HG03342 (cell line): ENCODE measurements at regions not wholly inside any gene's neighbourhood (a gene's known extent, or its start where the extent isn't known, plus 50 kb on each side); places are given as distances from the start of the nearest gene placed in this dataset.

ENCODE experiments used
- ATAC-seq: cut with Tn5 transposase; IDR thresholded peaks from one replicate; pipeline ENCODE4 v1.9.1; 2021; ENCODE audit warnings: mild to moderate bottlenecking, moderate library complexity; ENCODE audit not compliant: unreplicated experiment

GRCh38 chrX:38856670-38857265 lies 55.5 kb downstream of the MID1IP1 start:
- no peak for ATAC-seq

DNA sequence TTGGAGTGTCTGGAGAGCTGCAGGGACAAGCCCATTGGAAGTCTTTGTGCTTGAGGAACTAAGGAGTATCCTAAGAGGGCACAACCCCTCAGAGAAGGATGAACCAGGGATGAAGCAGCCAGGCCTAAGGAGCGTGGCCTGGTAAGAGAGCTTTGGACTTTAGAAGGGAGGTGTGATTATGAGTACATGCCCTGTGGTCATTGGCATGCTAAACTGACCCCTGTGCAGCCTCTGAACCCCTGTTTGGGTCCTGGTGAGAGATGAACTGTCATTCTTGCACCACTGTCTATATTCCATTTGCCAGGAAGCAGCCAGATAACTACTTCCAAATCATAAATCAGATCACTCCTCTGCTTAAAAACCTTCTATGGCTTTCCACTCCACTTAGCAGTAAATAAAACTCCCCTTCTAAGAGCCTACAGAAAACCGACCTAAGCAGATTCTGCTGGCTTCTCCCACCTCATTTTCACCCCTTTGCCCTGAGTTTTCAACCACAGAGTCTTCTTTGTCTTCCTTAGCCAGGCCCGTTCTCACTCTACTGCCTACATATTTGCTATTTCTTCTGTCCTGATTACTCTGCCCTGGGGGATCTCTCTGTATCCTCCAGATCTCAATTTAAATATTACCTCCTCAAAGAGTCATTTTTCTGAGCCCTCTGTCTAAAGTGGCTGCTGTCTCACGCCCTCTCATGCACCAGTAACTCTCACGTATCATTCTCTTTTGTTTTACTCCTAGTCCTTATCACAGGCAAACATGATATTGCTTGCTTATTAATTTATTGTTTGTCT lies 56.7 kb downstream of the MID1IP1 start:
- ATAC-seq: no peak

DNA sequence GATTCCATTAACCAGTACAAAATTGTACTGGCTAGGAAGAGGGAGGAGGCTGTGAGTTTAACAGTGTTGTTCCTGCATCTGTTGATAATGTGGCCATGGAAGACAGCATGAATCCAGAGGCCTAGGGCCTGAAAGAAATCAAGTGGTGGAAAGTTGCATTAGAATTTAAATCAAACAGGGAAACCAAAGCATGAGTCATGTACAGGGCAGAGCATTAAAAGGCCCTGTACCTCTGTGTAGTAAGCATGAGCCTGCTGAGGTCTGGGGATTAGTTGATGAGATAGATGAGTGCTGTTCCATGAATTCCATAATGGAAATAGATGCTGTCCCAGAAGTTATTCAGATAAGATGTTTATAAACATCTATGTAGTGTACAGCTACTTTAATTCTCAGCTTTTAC lies 58.3 kb downstream of the MID1IP1 start:
- no peak for ATAC-seq

GRCh38 chrX:38860106-38861013 lies 59.1 kb downstream of the MID1IP1 start:
- ATAC-seq: no peak

- no peak for ATAC-seq
Observed at GRCh38 chrX:38861489-38861888, 60.2 kb downstream of the MID1IP1 start.

- no peak for ATAC-seq
Observed at GRCh38 chrX:38862100-38862499, 60.8 kb downstream of the MID1IP1 start.

DNA sequence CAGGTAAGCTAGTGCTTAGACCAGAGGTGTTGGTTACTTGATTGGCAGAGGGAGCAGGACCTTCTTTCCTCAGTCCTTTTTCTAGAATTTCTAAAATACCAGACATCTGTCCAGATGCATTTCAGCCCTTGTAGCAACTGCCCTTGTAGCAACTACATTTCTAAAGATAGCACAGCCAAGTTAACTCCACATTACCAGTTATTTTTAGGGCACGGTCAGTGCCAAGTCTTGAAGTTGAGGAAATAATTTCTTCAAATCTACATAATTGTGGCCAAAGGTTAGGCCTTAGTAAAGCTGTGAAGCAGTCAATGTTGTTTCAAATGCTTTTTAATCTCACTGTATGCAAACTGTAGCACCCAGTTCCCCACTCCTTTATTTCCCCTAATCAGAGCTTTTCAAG lies 62.9 kb downstream of the MID1IP1 start:
- ATAC-seq: no peak

DNA sequence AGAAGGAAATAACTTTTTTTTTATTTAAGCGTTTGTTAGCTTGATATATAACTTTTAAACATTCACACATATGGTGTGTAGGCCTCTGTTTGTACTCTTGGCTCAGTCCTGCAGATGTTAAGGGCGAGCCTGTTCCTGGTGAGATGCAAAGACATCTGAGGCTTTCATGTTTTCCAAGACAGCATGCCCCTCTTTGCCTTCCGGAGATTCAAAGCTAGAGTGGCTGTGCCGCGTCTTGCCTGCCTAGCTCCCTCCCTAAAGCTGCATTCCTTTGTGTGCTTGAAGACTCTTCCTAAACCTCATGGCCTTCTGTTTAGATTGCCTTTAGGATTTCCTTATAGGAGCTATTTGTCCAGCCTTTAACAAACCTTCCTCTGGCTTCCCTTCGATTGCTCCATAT lies 67.1 kb downstream of the MID1IP1 start:
- no peak for ATAC-seq

- ATAC-seq: no peak
Observed at GRCh38 chrX:38868941-38869401, 67.7 kb downstream of the MID1IP1 start.

DNA sequence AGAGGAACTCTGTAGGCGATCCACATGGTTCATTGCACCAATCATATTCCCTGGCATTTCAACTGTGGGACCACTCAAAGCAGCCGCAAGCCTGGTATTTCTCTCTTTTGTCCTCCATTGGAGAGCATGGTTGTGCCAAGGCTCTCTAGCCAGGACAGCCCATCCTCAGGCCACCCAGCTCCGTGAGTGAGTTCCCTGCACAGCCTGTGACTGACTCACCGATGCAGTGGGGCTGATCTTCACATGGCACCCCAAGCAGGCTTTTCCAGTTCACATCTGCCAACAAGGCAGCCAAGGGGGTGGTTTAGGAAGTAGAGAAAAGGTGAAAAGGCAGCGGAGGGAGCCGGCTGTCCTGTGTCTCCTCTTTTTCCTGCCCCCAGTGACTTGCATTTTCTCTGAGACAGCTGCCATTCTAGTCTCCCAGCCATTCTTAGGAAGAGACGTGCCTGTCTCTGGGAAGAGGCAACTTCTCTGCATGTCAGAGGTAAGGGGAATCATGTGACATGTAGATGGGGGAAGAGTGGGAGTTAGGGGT lies 69.2 kb downstream of the MID1IP1 start:
- no peak for ATAC-seq

DNA sequence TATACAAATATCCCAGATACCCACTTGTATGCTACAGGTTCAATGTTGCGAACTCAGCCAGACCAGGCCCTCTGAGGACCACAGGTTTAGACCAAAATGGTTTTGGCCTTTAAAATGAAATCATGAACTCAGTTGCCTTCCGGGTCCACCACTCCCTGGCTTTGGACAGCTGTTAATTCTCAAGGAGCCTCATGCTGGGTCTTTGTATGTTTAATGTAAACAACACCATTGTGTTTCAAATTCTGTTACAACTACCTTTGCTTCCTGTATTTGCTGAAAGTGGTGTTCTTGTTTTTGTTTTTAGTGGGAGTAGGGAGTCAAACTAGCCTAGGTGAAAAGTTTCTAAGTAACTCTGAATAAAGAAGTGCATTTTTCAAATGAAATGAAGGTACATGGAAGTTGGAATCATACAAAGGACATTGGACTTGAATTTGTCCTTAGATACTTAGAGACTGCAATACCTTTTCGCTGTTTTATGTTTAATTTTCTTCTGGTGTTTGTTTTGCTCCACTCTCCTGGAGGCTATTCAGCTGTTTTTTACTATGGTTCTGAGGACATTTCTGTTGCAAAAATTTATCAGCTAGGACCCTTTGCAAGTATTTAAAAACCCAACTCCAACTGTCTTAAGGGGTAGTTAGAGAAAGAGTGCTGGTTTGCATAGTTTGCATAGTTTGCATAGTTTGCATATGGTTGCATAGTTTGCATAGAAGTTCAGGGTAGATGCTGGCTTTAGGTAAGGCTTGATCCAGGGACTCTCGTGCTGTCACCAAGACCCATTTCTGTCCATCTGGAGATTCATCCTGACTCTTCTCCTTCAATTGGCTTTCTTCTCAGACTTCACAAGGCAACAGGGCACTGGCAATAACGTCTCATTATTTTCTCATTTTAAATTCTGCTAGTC lies 70.1 kb downstream of the MID1IP1 start:
- ATAC-seq: no peak

- no peak for ATAC-seq
Observed at GRCh38 chrX:38877366-38877765, 76.1 kb downstream of the MID1IP1 start.

- no peak for ATAC-seq
Observed at GRCh38 chrX:38878641-38879340, 77.5 kb downstream of the MID1IP1 start.

DNA sequence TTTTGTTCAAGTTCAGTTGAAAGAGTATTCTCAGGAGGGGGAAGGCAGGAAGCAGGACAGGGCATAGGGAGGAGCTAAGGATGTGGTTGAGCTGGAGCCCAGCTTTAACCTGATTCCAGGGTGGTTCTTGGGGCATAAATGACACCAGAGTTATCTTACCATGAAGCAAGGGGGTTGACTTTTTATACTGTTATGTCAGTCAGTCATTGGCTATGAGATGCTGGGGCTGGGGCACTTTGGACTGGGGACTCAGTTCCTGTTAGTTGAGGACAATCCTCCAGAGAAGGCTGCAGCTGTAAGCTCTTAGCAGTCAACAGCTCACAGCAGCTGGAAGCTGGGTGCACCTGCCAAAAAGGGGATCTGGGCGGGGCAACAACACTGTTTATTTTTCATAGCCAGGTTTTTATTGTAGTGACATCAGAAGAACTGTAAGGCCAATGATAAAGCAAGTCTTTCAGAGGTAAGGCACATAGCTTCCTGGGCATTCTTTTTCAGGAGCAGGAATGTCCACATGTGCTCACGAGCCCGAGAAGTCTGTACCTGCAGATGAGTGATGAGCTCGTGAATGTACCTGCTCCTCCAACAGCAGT lies 78.5 kb downstream of the MID1IP1 start:
- peak; percentile 67 for ATAC-seq

- ATAC-seq: no peak
Observed at GRCh38 chrX:38880296-38880854, 79.1 kb downstream of the MID1IP1 start.

DNA sequence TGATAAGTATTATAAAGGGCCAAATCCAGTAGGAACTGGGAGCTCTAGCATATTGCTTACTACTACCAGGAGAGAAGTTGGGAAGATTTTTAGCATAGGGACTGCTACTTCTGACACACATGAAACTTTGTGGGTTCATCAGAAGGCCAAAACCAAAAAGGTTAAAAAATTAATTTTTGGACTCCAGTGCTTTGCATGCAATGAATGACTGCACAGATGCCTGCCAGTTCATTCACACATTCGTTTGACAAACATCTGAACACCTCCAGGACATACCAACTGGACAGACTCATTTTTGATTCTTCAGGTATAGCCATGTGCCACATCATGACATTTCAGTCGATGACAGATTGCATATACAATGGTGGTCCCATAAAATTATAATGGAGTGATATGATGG lies 79.8 kb downstream of the MID1IP1 start:
- no peak for ATAC-seq

DNA sequence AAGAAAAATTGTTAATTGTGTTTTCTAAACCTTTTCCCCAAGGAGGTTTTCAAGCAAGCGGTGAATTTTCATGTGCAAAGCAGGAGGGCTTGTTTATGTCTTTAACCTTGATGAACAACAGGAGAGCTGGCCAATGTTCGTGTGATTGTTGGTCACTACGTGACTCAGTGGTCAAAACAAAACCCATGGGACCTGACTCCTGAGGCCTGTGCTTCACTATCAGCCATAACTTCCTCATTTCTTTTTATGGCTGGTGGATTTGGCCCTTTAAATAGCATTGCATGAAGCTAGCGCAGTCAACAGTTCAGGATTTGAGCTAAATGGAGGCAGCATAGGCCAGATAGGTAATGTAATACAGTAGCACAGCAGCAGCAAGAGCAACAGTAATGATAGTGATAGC lies 80.5 kb downstream of the MID1IP1 start:
- peak; percentile 31 for ATAC-seq

- ATAC-seq: no peak
Observed at GRCh38 chrX:38882894-38883626, 81.8 kb downstream of the MID1IP1 start.
